CD4-positive, CD25-positive, alpha-beta regulatory T cell (primary cell): ENCODE measurements at regions not wholly inside any gene's neighbourhood (a gene's known extent, or its start where the extent isn't known, plus 50 kb on each side); places are given as distances from the start of the nearest gene placed in this dataset.

ENCODE experiments used
- ATAC-seq, 2 donors: fragments of 150-1000 bp; cut with Tn5 transposase; one replicate each; pipeline ENCODE4 v1.10.0; 2021; ENCODE audit warnings: low read depth in 2 of 2, moderate number of reproducible peaks in 2 of 2, moderate library complexity in 1 of 2
- DNase-seq, 3 donors: peaks; one replicate each; pipeline versions ENCODE4 v3.0.0 to v3.0.0-alpha.2; 2012 to 2022; ENCODE audit warnings: mixed read lengths in 1 of 3
- H3K27ac ChIP-seq: one replicate; pipeline ENCODE4 v1.7.0; 2013; ENCODE audit warnings: mild to moderate bottlenecking, low read length; ENCODE audit not compliant: insufficient read depth, poor library complexity, severe bottlenecking
- H3K27me3 ChIP-seq: one replicate; pipeline ENCODE4 v1.7.0; 2013; ENCODE audit warnings: low read length; ENCODE audit not compliant: control insufficient read depth, insufficient read depth
- H3K36me3 ChIP-seq: one replicate; pipeline ENCODE4 v1.7.0; 2013; ENCODE audit warnings: mild to moderate bottlenecking, low read length, moderate library complexity; ENCODE audit not compliant: control insufficient read depth, insufficient read depth
- H3K4me1 ChIP-seq: 2 replicates; pipeline ENCODE4 v1.7.0; 2013; ENCODE audit warnings: mild to moderate bottlenecking, low read length; ENCODE audit not compliant: insufficient read depth, control insufficient read depth, poor library complexity, severe bottlenecking
- H3K4me3 ChIP-seq: one replicate; pipeline ENCODE4 v1.7.0; 2013; ENCODE audit warnings: low read depth, mild to moderate bottlenecking, low read length, moderate library complexity
- H3K9me3 ChIP-seq, 2 experiments: 1 replicate in 1 of 2; 2 replicates in 1 of 2; pipeline ENCODE4 v1.7.0; 2013; ENCODE audit warnings: low read length in 2 of 2, mild to moderate bottlenecking in 1 of 2, moderate library complexity in 1 of 2; ENCODE audit not compliant: control insufficient read depth in 2 of 2
- H3K27ac Mint-ChIP-seq, 3 donors: one replicate each; pipeline ENCODE4 v1.8.0; 2020 to 2022; ENCODE audit warnings: mild to moderate bottlenecking in 3 of 3, mixed read lengths in 3 of 3, moderate library complexity in 2 of 3
- H3K27me3 Mint-ChIP-seq: one replicate; pipeline ENCODE4 v1.8.0; 2022; ENCODE audit warnings: mild to moderate bottlenecking, mixed read lengths
- H3K36me3 Mint-ChIP-seq: one replicate; pipeline ENCODE4 v1.8.0; 2020; ENCODE audit warnings: mixed read lengths
- H3K4me1 Mint-ChIP-seq, 4 donors: one replicate each; pipeline ENCODE4 v1.8.0; 2020 to 2022; ENCODE audit warnings: mixed read lengths in 4 of 4, mild to moderate bottlenecking in 1 of 4
- H3K4me3 Mint-ChIP-seq, 4 donors: one replicate each; pipeline ENCODE4 v1.8.0; 2020 to 2022; ENCODE audit warnings: mild to moderate bottlenecking in 4 of 4, mixed read lengths in 4 of 4, moderate library complexity in 3 of 4
- H3K9me3 Mint-ChIP-seq, 7 donors: one replicate each; pipeline ENCODE4 v1.8.0; 2020 to 2022; ENCODE audit warnings: mixed read lengths in 7 of 7, mild to moderate bottlenecking in 3 of 7, moderate library complexity in 2 of 7

DNA sequence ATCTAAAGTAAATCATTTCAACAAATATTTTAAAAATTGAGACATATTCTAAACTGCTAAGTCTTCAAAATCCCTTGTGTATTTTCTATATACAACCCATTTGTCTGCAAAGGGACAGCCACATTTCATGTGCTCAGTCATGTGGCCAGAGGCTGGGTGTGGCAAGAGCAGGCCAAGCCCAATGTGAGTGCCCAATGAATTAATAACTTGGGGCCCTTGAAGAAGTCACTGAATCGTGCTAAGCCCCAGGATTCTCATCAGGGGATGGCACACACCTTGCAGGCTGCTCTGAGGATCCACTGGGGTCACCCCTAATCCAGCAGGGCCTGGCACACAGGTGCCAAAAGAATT, 78.2 kb upstream of the SMIM23 start:
- Mint-ChIP-seq H3K27me3 (peaks cover 19% of the 10 kb centered on the region), H3K4me3 (no peak overlapping the region), H3K4me1 (no peaks in the 10 kb centered on the region), H3K27ac (no peak overlapping the region), H3K36me3 (no peaks in the 10 kb centered on the region), H3K9me3 (peaks cover 0 to 5% (median 0%) of the 10 kb centered on the region in 7 donors)
- H3K9me3 ChIP-seq, result no peaks in the 10 kb centered on the region
- H3K27me3 ChIP-seq, result no peaks in the 10 kb centered on the region
- no peaks in the 10 kb centered on the region for H3K4me1 ChIP-seq
- ATAC-seq (no peak), DNase-seq (no peak)
- no peaks in the 10 kb centered on the region for H3K36me3 ChIP-seq
- H3K4me3 ChIP-seq, result no peak overlapping the region
- no peak overlapping the region for H3K27ac ChIP-seq

DNA sequence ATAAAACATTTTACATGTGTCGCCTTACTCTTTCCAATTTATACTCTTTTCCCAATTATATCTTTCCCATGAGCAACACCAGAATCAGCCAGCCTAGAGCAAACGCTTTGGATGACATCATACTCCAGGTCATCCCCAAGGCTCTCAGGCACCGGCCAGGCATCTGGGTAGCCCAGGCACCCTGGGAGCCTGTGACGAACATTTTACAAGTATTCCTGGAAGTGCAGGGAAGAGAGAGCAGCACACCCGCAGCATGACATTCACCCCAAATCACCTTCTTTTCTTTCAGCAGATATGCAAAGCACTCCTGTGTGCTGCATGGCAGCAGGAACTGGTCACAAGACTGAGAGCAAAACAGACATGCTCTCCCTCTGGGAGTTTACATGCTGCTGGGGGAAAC, 75.7 kb upstream of the SMIM23 start:
- Histone ChIP-seq H3K27me3 (no peaks in the 10 kb centered on the region), H3K27ac (no peak overlapping the region), H3K4me1 (no peaks in the 10 kb centered on the region), H3K36me3 (no peaks in the 10 kb centered on the region), H3K9me3 (peaks cover 0 to 4% of the 10 kb centered on the region in 2 experiments), H3K4me3 (no peak overlapping the region)
- Mint-ChIP-seq H3K9me3 (peaks cover 0 to 4% (median 0%) of the 10 kb centered on the region in 7 donors), H3K27ac (no peak overlapping the region), H3K4me1 (no peaks in the 10 kb centered on the region), H3K27me3 (peaks cover 19% of the 10 kb centered on the region), H3K4me3 (no peak overlapping the region), H3K36me3 (no peaks in the 10 kb centered on the region)
- DNase-seq (no peak), ATAC-seq (no peak)

DNA sequence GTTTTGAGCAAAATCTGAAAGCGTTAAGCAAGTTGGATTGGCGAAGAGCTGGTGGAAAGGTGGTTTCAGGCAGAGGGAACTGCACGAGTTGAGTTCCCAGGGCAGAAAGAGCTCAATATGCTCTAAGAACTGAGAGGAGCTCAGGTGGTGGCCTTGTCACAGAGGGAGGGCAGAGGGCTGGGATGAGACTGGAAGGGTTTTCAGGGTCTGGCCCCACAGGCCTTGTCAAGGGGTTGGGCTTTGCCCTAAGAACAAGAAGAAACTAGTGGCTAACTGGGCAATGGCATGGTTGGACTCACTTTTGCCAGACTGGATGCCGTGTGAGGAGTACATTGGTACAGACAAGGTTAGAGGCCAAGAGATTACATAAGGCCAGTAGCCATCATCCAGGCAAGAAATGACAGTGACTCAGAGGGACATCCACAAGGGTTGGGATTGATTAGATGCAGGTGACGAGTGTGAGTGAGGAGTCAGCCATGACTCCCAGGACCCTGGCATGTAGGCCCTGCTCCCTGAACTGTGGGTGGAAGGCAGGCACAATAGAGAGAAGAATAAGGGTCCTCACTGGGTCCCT, 75.1 kb upstream of the SMIM23 start:
- H3K9me3 Mint-ChIP-seq, result peaks cover 0 to 3% (median 0%) of the 10 kb centered on the region in 7 donors
- no peak overlapping the region for H3K4me3 Mint-ChIP-seq
- DNase-seq (no peak), ATAC-seq (no peak)
- H3K4me1 Mint-ChIP-seq, result no peaks in the 10 kb centered on the region
- no peak overlapping the region for H3K27ac ChIP-seq
- no peak overlapping the region for H3K4me3 ChIP-seq
- peaks cover 0 to 4% of the 10 kb centered on the region in 2 experiments for H3K9me3 ChIP-seq
- no peak overlapping the region for H3K27ac Mint-ChIP-seq
- H3K36me3 ChIP-seq, result no peaks in the 10 kb centered on the region
- H3K36me3 Mint-ChIP-seq, result no peaks in the 10 kb centered on the region
- no peaks in the 10 kb centered on the region for H3K27me3 ChIP-seq
- no peaks in the 10 kb centered on the region for H3K4me1 ChIP-seq
- H3K27me3 Mint-ChIP-seq, result peaks cover 19% of the 10 kb centered on the region

DNA sequence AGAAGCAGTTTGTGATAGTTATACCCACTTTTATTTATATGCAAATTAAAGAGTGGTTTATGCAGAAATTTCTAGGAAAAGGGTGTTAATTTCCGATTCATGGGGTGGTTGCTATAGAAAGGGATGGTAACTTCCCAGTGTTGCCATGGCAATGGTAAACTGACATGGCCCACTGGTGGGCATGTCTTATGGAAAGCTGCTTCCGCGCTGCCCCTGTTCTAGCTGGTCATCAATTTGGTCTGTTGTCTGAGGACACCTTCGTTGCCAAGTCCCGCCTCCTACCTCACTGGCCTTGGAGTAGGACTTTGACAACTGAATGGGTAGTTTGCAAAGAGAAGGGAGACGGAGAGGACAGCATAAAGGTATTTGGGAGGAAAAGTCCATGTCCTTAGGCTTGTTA, 74.0 kb upstream of the SMIM23 start:
- Mint-ChIP-seq H3K27ac (no peak overlapping the region), H3K4me1 (no peaks in the 10 kb centered on the region), H3K9me3 (peaks cover 0 to 2% (median 0%) of the 10 kb centered on the region in 7 donors), H3K36me3 (no peaks in the 10 kb centered on the region), H3K27me3 (peaks cover 25% of the 10 kb centered on the region), H3K4me3 (no peak overlapping the region)
- ATAC-seq, result no peak
- no peak overlapping the region for H3K27ac ChIP-seq
- no peaks in the 10 kb centered on the region for H3K4me1 ChIP-seq
- peaks cover 0 to 4% of the 10 kb centered on the region in 2 experiments for H3K9me3 ChIP-seq
- H3K36me3 ChIP-seq, result no peaks in the 10 kb centered on the region
- DNase-seq, result no peak
- no peak overlapping the region for H3K4me3 ChIP-seq
- no peaks in the 10 kb centered on the region for H3K27me3 ChIP-seq

DNA sequence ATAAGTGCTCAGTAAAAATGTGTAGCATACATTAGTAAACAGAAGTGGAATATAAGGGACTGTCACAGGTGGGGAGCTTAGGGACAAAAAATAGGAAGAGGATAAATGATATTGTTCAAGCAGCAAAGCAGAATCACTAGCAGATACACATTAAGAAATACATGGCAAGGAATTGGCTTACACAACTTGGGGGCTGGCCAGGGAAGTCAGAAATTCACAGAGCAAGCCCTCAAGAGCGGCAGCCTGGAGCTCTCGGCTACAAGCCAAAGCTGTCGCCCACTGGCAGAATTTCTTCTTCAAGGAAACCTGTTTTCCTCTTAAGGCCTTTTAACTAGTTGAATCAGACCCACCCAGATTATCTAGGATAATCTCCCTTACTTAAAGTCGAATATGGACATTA, 73.0 kb upstream of the SMIM23 start:
- Mint-ChIP-seq H3K4me1 (no peaks in the 10 kb centered on the region), H3K4me3 (no peak overlapping the region), H3K27ac (no peak overlapping the region), H3K36me3 (no peaks in the 10 kb centered on the region), H3K27me3 (peaks cover 19% of the 10 kb centered on the region), H3K9me3 (peaks cover 0 to 2% (median 0%) of the 10 kb centered on the region in 7 donors)
- H3K4me3 ChIP-seq, result no peak overlapping the region
- H3K27ac ChIP-seq, result no peak overlapping the region
- H3K9me3 ChIP-seq, result peaks cover 0 to 4% of the 10 kb centered on the region in 2 experiments
- no peaks in the 10 kb centered on the region for H3K36me3 ChIP-seq
- ATAC-seq (no peak), DNase-seq (no peak)
- H3K4me1 ChIP-seq, result no peaks in the 10 kb centered on the region
- no peaks in the 10 kb centered on the region for H3K27me3 ChIP-seq

DNA sequence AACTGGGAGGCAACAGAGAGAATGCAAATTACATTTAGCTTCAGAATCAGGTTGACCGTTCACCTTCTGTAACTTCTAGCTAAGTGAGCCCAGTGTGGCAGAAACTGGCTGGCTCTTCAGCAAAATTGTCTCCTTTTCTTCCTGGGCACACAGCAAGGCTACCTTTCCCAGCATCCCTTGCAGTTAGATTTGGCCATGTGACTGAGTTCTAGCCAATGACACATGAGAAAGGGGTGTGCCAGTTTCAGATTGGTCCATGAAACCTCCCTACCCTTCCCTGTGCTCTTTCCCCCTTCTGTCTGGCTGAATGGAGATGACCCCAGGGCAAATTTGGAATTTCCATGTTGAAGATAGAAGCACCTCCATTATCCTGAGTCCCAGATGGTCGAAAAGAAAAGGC, 72.5 kb upstream of the SMIM23 start:
- Histone ChIP-seq H3K27me3 (no peaks in the 10 kb centered on the region), H3K27ac (no peak overlapping the region), H3K4me1 (no peaks in the 10 kb centered on the region), H3K9me3 (peaks cover 0 to 4% of the 10 kb centered on the region in 2 experiments), H3K36me3 (no peaks in the 10 kb centered on the region), H3K4me3 (no peak overlapping the region)
- DNase-seq (no peak), ATAC-seq (no peak)
- H3K9me3 Mint-ChIP-seq, result peaks cover 0 to 2% (median 0%) of the 10 kb centered on the region in 7 donors
- no peaks in the 10 kb centered on the region for H3K36me3 Mint-ChIP-seq
- H3K27me3 Mint-ChIP-seq, result peaks cover 19% of the 10 kb centered on the region
- H3K4me1 Mint-ChIP-seq, result no peaks in the 10 kb centered on the region
- H3K27ac Mint-ChIP-seq, result no peak overlapping the region
- no peak overlapping the region for H3K4me3 Mint-ChIP-seq

DNA sequence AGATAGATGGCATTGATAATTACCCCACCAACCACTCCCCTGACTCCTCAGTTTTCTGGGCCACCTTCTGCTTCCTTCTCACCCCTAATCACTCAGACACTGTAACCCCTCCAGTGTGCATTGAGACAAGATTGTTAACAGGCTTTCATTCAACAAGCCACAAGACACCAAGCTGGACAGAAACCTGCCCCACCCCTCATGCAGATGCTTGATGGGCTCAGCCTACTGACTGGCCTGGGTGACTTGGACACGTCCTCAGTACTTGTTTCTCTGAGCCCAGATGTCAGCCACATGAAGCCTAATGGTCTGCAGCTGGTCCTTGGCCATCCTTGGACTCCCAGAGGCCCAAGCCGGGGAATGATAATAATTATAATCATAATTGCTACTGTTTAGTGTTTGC, 71.4 kb upstream of the SMIM23 start:
- no peaks in the 10 kb centered on the region for H3K4me1 Mint-ChIP-seq
- H3K27ac Mint-ChIP-seq, result no peak overlapping the region
- Histone ChIP-seq H3K27ac (no peak overlapping the region), H3K4me1 (no peaks in the 10 kb centered on the region), H3K27me3 (no peaks in the 10 kb centered on the region), H3K9me3 (peaks cover 0 to 4% of the 10 kb centered on the region in 2 experiments), H3K36me3 (no peaks in the 10 kb centered on the region), H3K4me3 (no peak overlapping the region)
- peaks cover 17% of the 10 kb centered on the region for H3K27me3 Mint-ChIP-seq
- DNase-seq, result no peak
- no peak overlapping the region for H3K4me3 Mint-ChIP-seq
- no peak for ATAC-seq
- no peaks in the 10 kb centered on the region for H3K36me3 Mint-ChIP-seq
- peaks cover 0 to 2% (median 0%) of the 10 kb centered on the region in 7 donors for H3K9me3 Mint-ChIP-seq

DNA sequence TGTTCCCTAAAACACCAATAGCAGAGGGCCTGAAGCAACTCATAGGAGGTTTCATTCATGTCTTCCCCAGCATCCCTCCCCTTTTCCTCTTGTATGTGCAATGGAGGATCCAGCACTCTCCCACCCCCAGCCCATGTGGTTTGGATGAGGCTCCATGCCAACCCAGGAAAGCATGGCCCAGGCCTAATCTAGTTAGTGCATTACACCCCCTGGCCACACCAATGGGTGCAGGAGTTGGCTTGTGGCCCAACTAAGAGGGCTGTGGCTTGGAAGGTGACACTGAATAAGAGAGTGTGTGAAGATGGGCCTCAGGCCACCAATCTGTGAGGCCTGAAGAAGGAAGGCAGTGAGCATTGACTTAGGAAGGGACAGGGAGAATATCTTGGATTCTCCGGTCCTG, 70.8 kb upstream of the SMIM23 start:
- no peaks in the 10 kb centered on the region for H3K4me1 ChIP-seq
- Mint-ChIP-seq H3K27ac (no peak overlapping the region), H3K4me1 (no peaks in the 10 kb centered on the region), H3K36me3 (no peaks in the 10 kb centered on the region), H3K9me3 (peaks cover 0 to 2% (median 0%) of the 10 kb centered on the region in 7 donors), H3K27me3 (peaks cover 12% of the 10 kb centered on the region), H3K4me3 (no peak overlapping the region)
- ATAC-seq, result no peak
- no peak for DNase-seq
- H3K9me3 ChIP-seq, result peaks cover 0 to 4% of the 10 kb centered on the region in 2 experiments
- H3K4me3 ChIP-seq, result no peak overlapping the region
- H3K27ac ChIP-seq, result no peak overlapping the region
- no peaks in the 10 kb centered on the region for H3K36me3 ChIP-seq
- no peaks in the 10 kb centered on the region for H3K27me3 ChIP-seq
